Keratinocyte (primary cell): ENCODE measurements at regions not wholly inside any gene's neighbourhood (a gene's known extent, or its start where the extent isn't known, plus 50 kb on each side); places are given as distances from the start of the nearest gene placed in this dataset.

Source experiments
- DNase-seq: peaks from one replicate; pipeline ENCODE4 v3.0.0-alpha.2; 2011; ENCODE audit warnings: low read depth, missing footprints, low spot score
- FAIRE-seq: peaks from 2 replicates; lab custom pipeline; 2011; peaks lifted over from hg19 to GRCh38; lab: Jason Lieb, UNC
- H2AFZ ChIP-seq: 2 replicates; pipeline ENCODE4 v1.6.0; 2012; ENCODE audit warnings: low read length, control low read depth, inconsistent platforms; ENCODE audit not compliant: control insufficient read depth
- H3K27ac ChIP-seq: 2 replicates; pipeline ENCODE4 v1.5.1; 2011; ENCODE audit warnings: low read length; ENCODE audit not compliant: control insufficient read depth, insufficient read depth
- H3K27me3 ChIP-seq: 3 replicates; pipeline ENCODE4 v1.6.0; 2011; ENCODE audit warnings: low read length; ENCODE audit not compliant: control insufficient read depth, insufficient read depth; ENCODE audit errors: extremely low read depth
- H3K36me3 ChIP-seq, 2 experiments: 2 replicates in 1 of 2; 3 replicates in 1 of 2; pipeline ENCODE4 v1.5.1; 2011; ENCODE audit warnings: low read length in 2 of 2, mild to moderate bottlenecking in 1 of 2; ENCODE audit not compliant: control insufficient read depth in 2 of 2, insufficient read depth in 2 of 2; ENCODE audit errors: extremely low read depth in 1 of 2
- H3K4me1 ChIP-seq: 3 replicates; pipeline ENCODE4 v1.5.1; 2011; ENCODE audit warnings: low read length; ENCODE audit not compliant: control insufficient read depth, insufficient read depth; ENCODE audit errors: extremely low read depth
- H3K4me2 ChIP-seq: 3 replicates; pipeline ENCODE4 v1.6.0; 2011; ENCODE audit warnings: low read depth, low read length; ENCODE audit not compliant: control insufficient read depth, insufficient read depth; ENCODE audit errors: extremely low read depth
- H3K4me3 ChIP-seq, 3 experiments: fragments of 200-600 bp in 1 of 3; sonication (generic) in 1 of 3; 2 replicates in 2 of 3; 3 replicates in 1 of 3; pipeline ENCODE4 v1.5.1; 2011 to 2016; ENCODE audit warnings: low read length in 3 of 3, mild to moderate bottlenecking in 3 of 3, control low read depth in 2 of 3, inconsistent platforms in 1 of 3, low read depth in 1 of 3, mixed read lengths in 1 of 3, mixed run types in 1 of 3, moderate library complexity in 1 of 3; ENCODE audit not compliant: control insufficient read depth in 2 of 3, insufficient read depth in 2 of 3; ENCODE audit errors: extremely low read depth in 1 of 3
- H3K79me2 ChIP-seq: 2 replicates; pipeline ENCODE4 v1.6.0; 2012; ENCODE audit warnings: low read length; ENCODE audit not compliant: control insufficient read depth, insufficient read depth
- H3K9ac ChIP-seq: 3 replicates; pipeline ENCODE4 v1.6.0; 2011; ENCODE audit warnings: low read length; ENCODE audit not compliant: control insufficient read depth, insufficient read depth; ENCODE audit errors: extremely low read depth
- H3K9me1 ChIP-seq: 3 replicates; pipeline ENCODE4 v1.6.0; 2011; ENCODE audit warnings: low read length; ENCODE audit not compliant: control insufficient read depth, insufficient read depth; ENCODE audit errors: extremely low read depth
- H3K9me3 ChIP-seq: 2 replicates; pipeline ENCODE4 v1.5.1; 2012; ENCODE audit warnings: low read depth, low read length; ENCODE audit not compliant: control insufficient read depth
- H4K20me1 ChIP-seq: 3 replicates; pipeline ENCODE4 v1.6.0; 2011; ENCODE audit warnings: low read length; ENCODE audit not compliant: control insufficient read depth, insufficient read depth; ENCODE audit errors: extremely low read depth
- EZH2 ChIP-seq: IDR thresholded peaks from one replicate; pipeline ENCODE4 v1.6.1; 2012; ENCODE audit warnings: inconsistent platforms, mild to moderate bottlenecking, low read length, moderate library complexity
- dilution Hi-C: fragments of 300-500 bp; cut with MboI; formaldehyde crosslinking; loops from one replicate; pipeline ENCODE4 v1.7.0; 2020; ENCODE audit warnings: low sequenced_read_pairs; ENCODE audit not compliant: extremely low pct_ligation_motif_present
- TF ChIP-seq, protein P1 (sequence below), 3 experiments: IDR thresholded peaks in 1 of 3; conservative IDR thresholded peaks in 1 of 3; optimal IDR thresholded peaks in 1 of 3; 2 replicates in 2 of 3; 3 replicates in 1 of 3; pipeline versions ENCODE3 to v1.5.1; 2011; ENCODE audit warnings: low read length in 3 of 3, mild to moderate bottlenecking in 3 of 3, moderate library complexity in 2 of 3, control low read depth in 1 of 3, inconsistent platforms in 1 of 3; ENCODE audit not compliant: insufficient read depth in 2 of 3; ENCODE audit errors: extremely low read depth in 1 of 3

DNA sequence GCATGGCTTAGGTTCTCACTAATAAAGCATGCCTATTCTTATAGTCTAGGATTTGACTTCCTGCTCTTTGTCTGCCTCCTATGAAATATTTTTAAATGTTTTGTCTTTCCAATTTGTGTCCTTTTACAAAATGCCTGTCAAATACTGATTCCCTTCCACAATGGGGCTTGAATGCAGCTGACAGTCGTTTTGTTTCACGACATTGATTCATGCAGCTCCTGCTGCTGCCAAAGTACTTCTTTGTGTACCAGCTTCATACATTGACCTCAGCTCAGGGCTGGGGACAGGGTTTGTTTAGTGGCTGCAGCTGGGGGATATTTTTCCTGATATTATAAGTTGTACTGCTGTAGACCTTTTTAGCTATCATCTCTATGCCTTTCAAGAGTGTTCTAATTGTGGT is 371.9 kb upstream of the CHRM2 start:
- H3K79me2 ChIP-seq: no peaks in the 10 kb centered on the region
- H3K9me1 ChIP-seq: no peaks in the 10 kb centered on the region
- H3K4me1 ChIP-seq: no peaks in the 10 kb centered on the region
- H3K27me3 ChIP-seq: no peaks in the 10 kb centered on the region
- no peaks in the 10 kb centered on the region for H3K36me3 ChIP-seq
- H3K9me3 ChIP-seq: no peaks in the 10 kb centered on the region
- H3K4me2 ChIP-seq: no peak overlapping the region
- no peaks in the 10 kb centered on the region for H4K20me1 ChIP-seq
- no peak overlapping the region for H3K27ac ChIP-seq
- no peak overlapping the region for H3K9ac ChIP-seq
- no peak overlapping the region for H2AFZ ChIP-seq
- dilution Hi-C loops: no loop called here
- TF ChIP-seq, protein P1, sequence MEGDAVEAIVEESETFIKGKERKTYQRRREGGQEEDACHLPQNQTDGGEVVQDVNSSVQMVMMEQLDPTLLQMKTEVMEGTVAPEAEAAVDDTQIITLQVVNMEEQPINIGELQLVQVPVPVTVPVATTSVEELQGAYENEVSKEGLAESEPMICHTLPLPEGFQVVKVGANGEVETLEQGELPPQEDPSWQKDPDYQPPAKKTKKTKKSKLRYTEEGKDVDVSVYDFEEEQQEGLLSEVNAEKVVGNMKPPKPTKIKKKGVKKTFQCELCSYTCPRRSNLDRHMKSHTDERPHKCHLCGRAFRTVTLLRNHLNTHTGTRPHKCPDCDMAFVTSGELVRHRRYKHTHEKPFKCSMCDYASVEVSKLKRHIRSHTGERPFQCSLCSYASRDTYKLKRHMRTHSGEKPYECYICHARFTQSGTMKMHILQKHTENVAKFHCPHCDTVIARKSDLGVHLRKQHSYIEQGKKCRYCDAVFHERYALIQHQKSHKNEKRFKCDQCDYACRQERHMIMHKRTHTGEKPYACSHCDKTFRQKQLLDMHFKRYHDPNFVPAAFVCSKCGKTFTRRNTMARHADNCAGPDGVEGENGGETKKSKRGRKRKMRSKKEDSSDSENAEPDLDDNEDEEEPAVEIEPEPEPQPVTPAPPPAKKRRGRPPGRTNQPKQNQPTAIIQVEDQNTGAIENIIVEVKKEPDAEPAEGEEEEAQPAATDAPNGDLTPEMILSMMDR (optimal IDR thresholded peaks at IDR 0.05 in 1 of 3, IDR thresholded peaks at IDR 0.05 in 1 of 3, conservative IDR thresholded peaks at IDR 0.05 in 1 of 3; ENCODE audit: extremely low read depth in 1 of 3, insufficient read depth in 2 of 3, low read length in 3 of 3): no peak
- TF ChIP-seq EZH2: no peak
- FAIRE-seq (no peak), DNase-seq (no peak)
- no peak overlapping the region for H3K4me3 ChIP-seq

- dilution Hi-C loops: no loop called here
- TF ChIP-seq, protein P1 (optimal IDR thresholded peaks at IDR 0.05 in 1 of 3, IDR thresholded peaks at IDR 0.05 in 1 of 3, conservative IDR thresholded peaks at IDR 0.05 in 1 of 3; ENCODE audit: extremely low read depth in 1 of 3, insufficient read depth in 2 of 3, low read length in 3 of 3): no peak
- no peak for TF ChIP-seq EZH2
- no peak for FAIRE-seq
These were observed 373.4 kb upstream of the CHRM2 start for GRCh38 chr7:136495081-136495480.

More at GRCh38 chr7:136495081-136495480, 373.4 kb upstream of the CHRM2 start:
- no peak overlapping the region for H3K9ac ChIP-seq
- no peaks in the 10 kb centered on the region for H3K9me3 ChIP-seq
- DNase-seq: no peak
- H3K79me2 ChIP-seq: no peaks in the 10 kb centered on the region
- no peaks in the 10 kb centered on the region for H4K20me1 ChIP-seq
- no peaks in the 10 kb centered on the region for H3K36me3 ChIP-seq
- H3K27ac ChIP-seq: no peak overlapping the region
- H3K4me3 ChIP-seq: no peak overlapping the region
- H2AFZ ChIP-seq: no peak overlapping the region
- no peaks in the 10 kb centered on the region for H3K4me1 ChIP-seq
- H3K9me1 ChIP-seq: no peaks in the 10 kb centered on the region
- no peak overlapping the region for H3K4me2 ChIP-seq
- no peaks in the 10 kb centered on the region for H3K27me3 ChIP-seq
